Neural crest cell (in vitro differentiated cells): ENCODE measurements at regions not wholly inside any gene's neighbourhood (a gene's known extent, or its start where the extent isn't known, plus 50 kb on each side); places are given as distances from the start of the nearest gene placed in this dataset.

Experiments
- DNase-seq: peaks from one replicate; pipeline ENCODE4 v3.0.0; 2021; ENCODE audit warnings: low read depth, mixed read lengths, low spot score
- H3K27ac Mint-ChIP-seq: one replicate; pipeline ENCODE4 v1.8.0; 2021; ENCODE audit warnings: mild to moderate bottlenecking, mixed read lengths; ENCODE audit not compliant: unreplicated experiment
- H3K27me3 Mint-ChIP-seq: 2 replicates; pipeline ENCODE4 v1.8.0; 2021; ENCODE audit warnings: low read depth, mild to moderate bottlenecking, mixed read lengths
- H3K36me3 Mint-ChIP-seq: 2 replicates; pipeline ENCODE4 v1.8.0; 2021; ENCODE audit warnings: low read depth, mild to moderate bottlenecking, mixed read lengths
- H3K4me1 Mint-ChIP-seq: 2 replicates; pipeline ENCODE4 v1.8.0; 2021; ENCODE audit warnings: mixed read lengths
- H3K4me3 Mint-ChIP-seq: one replicate; pipeline ENCODE4 v1.8.0; 2021; ENCODE audit warnings: mild to moderate bottlenecking, mixed read lengths
- H3K9me3 Mint-ChIP-seq: 2 replicates; pipeline ENCODE4 v1.8.0; 2021; ENCODE audit warnings: mixed read lengths
- CTCF ChIP-seq: fragments of 200-600 bp; sonication (generic); conservative IDR thresholded peaks from 2 replicates; pipeline ENCODE4 v1.5.0; 2021; ENCODE audit warnings: antibody characterized with exemption, mild to moderate bottlenecking

GRCh38 chr12:82242729-82243128 is 115.5 kb downstream of the CCDC59 start:
- DNase-seq = no peak
- Mint-ChIP-seq H3K9me3 (no peaks in the 10 kb centered on the region), H3K36me3 (no peaks in the 10 kb centered on the region), H3K27ac (no peak overlapping the region), H3K4me1 (no peaks in the 10 kb centered on the region), H3K4me3 (no peak overlapping the region), H3K27me3 (no peaks in the 10 kb centered on the region)
- TF ChIP-seq CTCF = no peak

- H3K36me3 Mint-ChIP-seq = no peaks in the 10 kb centered on the region
- no peak overlapping the region for H3K27ac Mint-ChIP-seq
- no peaks in the 10 kb centered on the region for H3K4me1 Mint-ChIP-seq
- peaks cover 2% of the 10 kb centered on the region for H3K9me3 Mint-ChIP-seq
- no peak for TF ChIP-seq CTCF
- H3K4me3 Mint-ChIP-seq = no peak overlapping the region
- H3K27me3 Mint-ChIP-seq = no peaks in the 10 kb centered on the region
- no peak for DNase-seq
Observed at GRCh38 chr12:82225871-82226270, 132.3 kb downstream of the CCDC59 start.

GRCh38 chr12:82223426-82223825 is 134.8 kb downstream of the CCDC59 start:
- Mint-ChIP-seq H3K27ac (no peak overlapping the region), H3K27me3 (no peaks in the 10 kb centered on the region), H3K36me3 (no peaks in the 10 kb centered on the region), H3K9me3 (peaks cover 2% of the 10 kb centered on the region), H3K4me1 (no peaks in the 10 kb centered on the region), H3K4me3 (no peak overlapping the region)
- no peak for TF ChIP-seq CTCF
- DNase-seq = no peak

GRCh38 chr12:82216475-82216874 is 141.7 kb downstream of the CCDC59 start:
- Mint-ChIP-seq H3K27me3 (no peaks in the 10 kb centered on the region), H3K4me3 (no peak overlapping the region), H3K4me1 (no peaks in the 10 kb centered on the region), H3K27ac (no peak overlapping the region), H3K36me3 (no peaks in the 10 kb centered on the region), H3K9me3 (peaks cover 8% of the 10 kb centered on the region)
- no peak for TF ChIP-seq CTCF
- no peak for DNase-seq

GRCh38 chr12:82213761-82214160 is 144.4 kb downstream of the CCDC59 start:
- Mint-ChIP-seq H3K9me3 (peaks cover 12% of the 10 kb centered on the region), H3K36me3 (peaks cover 2% of the 10 kb centered on the region), H3K4me1 (no peaks in the 10 kb centered on the region), H3K27me3 (no peaks in the 10 kb centered on the region), H3K27ac (no peak overlapping the region), H3K4me3 (no peak overlapping the region)
- no peak for TF ChIP-seq CTCF
- DNase-seq = no peak

- Mint-ChIP-seq H3K4me1 (no peaks in the 10 kb centered on the region), H3K27me3 (no peaks in the 10 kb centered on the region)
Observed at GRCh38 chr12:82210882-82211281, 147.3 kb downstream of the CCDC59 start.

More at GRCh38 chr12:82210882-82211281, 147.3 kb downstream of the CCDC59 start:
- Mint-ChIP-seq H3K36me3 (peaks cover 2% of the 10 kb centered on the region), H3K9me3 (peaks cover 16% of the 10 kb centered on the region), H3K27ac (no peak overlapping the region), H3K4me3 (no peak overlapping the region)
- no peak for DNase-seq
- no peak for TF ChIP-seq CTCF
